Neural progenitor cell (in vitro differentiated cells): ENCODE measurements at regions not wholly inside any gene's neighbourhood (a gene's known extent, or its start where the extent isn't known, plus 50 kb on each side); places are given as distances from the start of the nearest gene placed in this dataset.
A peak's percentile ranks its signal among the peaks of the same experiment; 100 is the strongest.
"Not testable (repeated sequence)": the region's sequence is repeated elsewhere in the genome, so short reads cannot be mapped to it uniquely, and the experiment has no call there.

Experiments
- DNase-seq: peaks from one replicate; pipeline ENCODE4 v3.0.0-alpha.2; 2016; ENCODE audit warnings: low spot score
- H2AFZ ChIP-seq: fragments of 200-600 bp; sonication (generic); replicated peaks from 2 replicates; pipeline ENCODE4 v1.6.1; 2016; ENCODE audit warnings: antibody characterized with exemption
- H3F3A ChIP-seq: fragments of 200-600 bp; sonication (generic); 2 replicates; pipeline ENCODE4 v1.6.1; 2016; ENCODE audit warnings: antibody characterized with exemption, low read depth
- H3K27ac ChIP-seq: fragments of 200-600 bp; sonication (generic); 2 replicates; pipeline ENCODE4 v1.5.1; 2016; ENCODE audit warnings: mild to moderate bottlenecking
- H3K27me3 ChIP-seq: fragments of 200-600 bp; sonication (generic); 2 replicates; pipeline ENCODE4 v1.6.1; 2016; ENCODE audit warnings: mild to moderate bottlenecking, moderate library complexity
- H3K36me3 ChIP-seq: fragments of 200-600 bp; sonication (generic); 2 replicates; pipeline ENCODE4 v1.5.1; 2016
- H3K4me1 ChIP-seq: fragments of 200-600 bp; sonication (generic); 2 replicates; pipeline ENCODE4 v1.6.1; 2016; ENCODE audit warnings: mixed run types
- H3K4me2 ChIP-seq: fragments of 200-600 bp; sonication (generic); 2 replicates; pipeline ENCODE4 v1.6.1; 2016
- H3K4me3 ChIP-seq: fragments of 200-600 bp; sonication (generic); 2 replicates; pipeline ENCODE4 v1.5.1; 2016
- H3K79me2 ChIP-seq: fragments of 200-600 bp; sonication (generic); 2 replicates; pipeline ENCODE4 v1.6.1; 2016; ENCODE audit warnings: low read depth
- H3K9ac ChIP-seq: fragments of 200-600 bp; sonication (generic); 2 replicates; pipeline ENCODE4 v1.6.1; 2016
- H3K9me3 ChIP-seq: fragments of 200-600 bp; sonication (generic); 2 replicates; pipeline ENCODE4 v1.5.1; 2016; ENCODE audit warnings: low read depth
- H4K20me1 ChIP-seq: fragments of 200-600 bp; sonication (generic); 2 replicates; pipeline ENCODE4 v1.6.1; 2016; ENCODE audit warnings: low read depth
- H3K27ac Mint-ChIP-seq: 3 replicates; pipeline ENCODE4 v1.8.0; 2021; ENCODE audit warnings: mixed read lengths
- H3K27me3 Mint-ChIP-seq: 2 replicates; pipeline ENCODE4 v1.8.0; 2022; ENCODE audit warnings: low read depth, mild to moderate bottlenecking, inconsistent platforms, moderate library complexity, mixed read lengths; ENCODE audit not compliant: insufficient read depth
- H3K36me3 Mint-ChIP-seq: 3 replicates; pipeline ENCODE4 v1.8.0; 2021; ENCODE audit warnings: mixed read lengths
- H3K4me1 Mint-ChIP-seq: 3 replicates; pipeline ENCODE4 v1.8.0; 2021; ENCODE audit warnings: mixed read lengths
- H3K4me3 Mint-ChIP-seq: 3 replicates; pipeline ENCODE4 v1.8.0; 2021; ENCODE audit warnings: mild to moderate bottlenecking, moderate library complexity, mixed read lengths
- H3K9me3 Mint-ChIP-seq: 3 replicates; pipeline ENCODE4 v1.8.0; 2020; ENCODE audit warnings: mixed read lengths
- CTCF ChIP-seq: fragments of 200-600 bp; sonication (generic); IDR thresholded peaks from 2 replicates; pipeline ENCODE4 v1.5.1; 2017; ENCODE audit warnings: antibody characterized with exemption, mild to moderate bottlenecking
- EZH2 ChIP-seq: fragments of 200-600 bp; sonication (generic); IDR thresholded peaks from 2 replicates; pipeline ENCODE4 v1.6.1; 2017; ENCODE audit warnings: antibody characterized with exemption, mild to moderate bottlenecking, moderate library complexity
- EZH2phosphoT487 ChIP-seq: fragments of 200-600 bp; sonication (generic); IDR thresholded peaks from 2 replicates; pipeline ENCODE4 v1.6.1; 2017; ENCODE audit warnings: antibody characterized with exemption

- no peaks in the 10 kb centered on the region for H3K9me3 ChIP-seq
- TF ChIP-seq EZH2phosphoT487 = no peak
- no peak for TF ChIP-seq CTCF
- TF ChIP-seq EZH2 = no peak
- no peaks in the 10 kb centered on the region for H3K27me3 Mint-ChIP-seq
- no peaks in the 10 kb centered on the region for H3K4me1 ChIP-seq
- no peaks in the 10 kb centered on the region for H3K36me3 ChIP-seq
- H3K36me3 Mint-ChIP-seq = no peaks in the 10 kb centered on the region
- H3K4me3 Mint-ChIP-seq = no peak overlapping the region
- DNase-seq = no peak
- H3K9ac ChIP-seq = no peak overlapping the region
- H3K9me3 Mint-ChIP-seq = no peaks in the 10 kb centered on the region
- H2AFZ ChIP-seq = no peak overlapping the region
- H3K4me3 ChIP-seq = no peak overlapping the region
- H3K27ac ChIP-seq = no peak overlapping the region
- H3K79me2 ChIP-seq = no peaks in the 10 kb centered on the region
- no peaks in the 10 kb centered on the region for H3F3A ChIP-seq
- H3K27ac Mint-ChIP-seq = no peak overlapping the region
- H4K20me1 ChIP-seq = no peaks in the 10 kb centered on the region
- no peak overlapping the region for H3K4me2 ChIP-seq
- H3K4me1 Mint-ChIP-seq = no peaks in the 10 kb centered on the region
- H3K27me3 ChIP-seq = no peaks in the 10 kb centered on the region
These were observed 389.4 kb upstream of the AUTS2 start for GRCh38 chr7:69208848-69209247.

DNA sequence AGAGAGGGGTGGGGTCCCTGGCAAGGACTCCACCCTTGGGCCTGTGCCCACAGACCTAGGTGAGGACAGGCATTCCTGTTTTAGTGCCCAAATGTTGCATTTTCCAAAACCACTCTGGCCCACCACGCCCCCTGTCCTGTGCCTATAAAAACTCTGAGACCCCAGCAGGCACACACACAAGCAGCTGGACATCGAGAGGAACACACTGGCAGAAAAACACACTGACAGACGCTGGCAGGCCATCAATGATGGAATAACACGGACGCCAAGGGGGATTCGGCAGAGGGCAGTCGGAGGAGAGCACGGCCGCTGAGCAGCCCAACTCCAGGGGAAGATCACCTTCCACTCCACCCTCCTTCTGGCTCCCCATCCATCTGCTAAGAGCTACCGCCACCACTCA lies 386.9 kb upstream of the AUTS2 start:
- H3K36me3 ChIP-seq = no peaks in the 10 kb centered on the region
- H3K4me3 ChIP-seq = no peak overlapping the region
- no peaks in the 10 kb centered on the region for H3K9me3 ChIP-seq
- Mint-ChIP-seq H3K4me1 (no peaks in the 10 kb centered on the region), H3K4me3 (no peak overlapping the region), H3K9me3 (no peaks in the 10 kb centered on the region), H3K36me3 (no peaks in the 10 kb centered on the region), H3K27me3 (no peaks in the 10 kb centered on the region), H3K27ac (no peak overlapping the region)
- no peak for DNase-seq
- no peaks in the 10 kb centered on the region for H4K20me1 ChIP-seq
- no peaks in the 10 kb centered on the region for H3K27me3 ChIP-seq
- no peak overlapping the region for H2AFZ ChIP-seq
- no peaks in the 10 kb centered on the region for H3K4me1 ChIP-seq
- H3K27ac ChIP-seq = no peak overlapping the region
- no peaks in the 10 kb centered on the region for H3F3A ChIP-seq
- no peak overlapping the region for H3K4me2 ChIP-seq
- no peak for TF ChIP-seq CTCF
- TF ChIP-seq EZH2phosphoT487 = no peak
- no peak for TF ChIP-seq EZH2
- H3K79me2 ChIP-seq = no peaks in the 10 kb centered on the region
- H3K9ac ChIP-seq = no peak overlapping the region

- no peaks in the 10 kb centered on the region for H4K20me1 ChIP-seq
- Mint-ChIP-seq H3K27ac (no peak overlapping the region), H3K4me1 (no peaks in the 10 kb centered on the region), H3K36me3 (no peaks in the 10 kb centered on the region), H3K9me3 (no peaks in the 10 kb centered on the region), H3K27me3 (no peaks in the 10 kb centered on the region), H3K4me3 (no peak overlapping the region)
- peak; percentile 72 for DNase-seq
- no peaks in the 10 kb centered on the region for H3K9me3 ChIP-seq
- no peaks in the 10 kb centered on the region for H3K4me1 ChIP-seq
- no peaks in the 10 kb centered on the region for H3K79me2 ChIP-seq
- no peak overlapping the region for H3K4me3 ChIP-seq
- H3K27me3 ChIP-seq = no peaks in the 10 kb centered on the region
- H3K4me2 ChIP-seq = no peak overlapping the region
- no peaks in the 10 kb centered on the region for H3K36me3 ChIP-seq
- H2AFZ ChIP-seq = no peak overlapping the region
- no peak overlapping the region for H3K9ac ChIP-seq
- TF ChIP-seq EZH2phosphoT487 (no peak), CTCF (peak; percentile 59)
- H3K27ac ChIP-seq = no peak overlapping the region
- H3F3A ChIP-seq = no peaks in the 10 kb centered on the region
These were observed 386.5 kb upstream of the AUTS2 start for GRCh38 chr7:69211739-69212138.

GRCh38 chr7:69213878-69214277 lies 384.4 kb upstream of the AUTS2 start:
- peaks cover 18% of the 10 kb centered on the region for H3K27me3 ChIP-seq
- Mint-ChIP-seq H3K4me3 (no peak overlapping the region), H3K27me3 (no peaks in the 10 kb centered on the region), H3K36me3 (no peaks in the 10 kb centered on the region), H3K27ac (no peak overlapping the region), H3K9me3 (no peaks in the 10 kb centered on the region), H3K4me1 (peaks cover 13% of the 10 kb centered on the region)
- no peaks in the 10 kb centered on the region for H3K9me3 ChIP-seq
- no peak overlapping the region for H3K27ac ChIP-seq
- no peaks in the 10 kb centered on the region for H4K20me1 ChIP-seq
- H2AFZ ChIP-seq = no peak overlapping the region
- DNase-seq = no peak
- H3K4me3 ChIP-seq = no peak overlapping the region
- H3K4me1 ChIP-seq = no peaks in the 10 kb centered on the region
- no peak overlapping the region for H3K9ac ChIP-seq
- no peaks in the 10 kb centered on the region for H3K79me2 ChIP-seq
- no peak overlapping the region for H3K4me2 ChIP-seq
- no peaks in the 10 kb centered on the region for H3F3A ChIP-seq
- TF ChIP-seq EZH2phosphoT487 = no peak
- TF ChIP-seq EZH2 = no peak
- TF ChIP-seq CTCF = no peak
- H3K36me3 ChIP-seq = no peaks in the 10 kb centered on the region

DNA sequence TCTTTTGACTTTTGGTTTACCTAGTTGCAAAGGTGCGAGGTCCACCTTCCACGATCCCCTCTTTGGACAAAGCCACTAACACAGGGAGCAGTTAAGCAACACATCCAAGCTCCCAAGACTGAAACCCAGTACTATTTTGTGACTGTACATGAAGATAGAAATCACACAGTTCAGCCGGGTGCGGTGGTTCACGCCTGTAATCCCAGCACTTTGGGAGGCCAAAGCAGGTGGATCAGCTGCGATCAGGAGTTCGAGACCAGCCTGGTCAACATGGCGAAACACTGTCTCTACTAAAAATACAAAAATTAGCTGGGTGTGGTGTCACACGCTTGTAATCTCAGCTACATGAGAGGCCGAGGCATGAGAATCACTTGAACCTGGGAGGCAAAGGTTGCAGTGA lies 382.8 kb upstream of the AUTS2 start:
- DNase-seq, H3K27me3 Mint-ChIP-seq, H3K36me3 ChIP-seq, H3K4me1 ChIP-seq, H4K20me1 ChIP-seq, H3K27ac ChIP-seq, H3K9me3 ChIP-seq, H3F3A ChIP-seq, H3K4me2 ChIP-seq, H3K4me3 ChIP-seq, H3K9ac ChIP-seq, H3K27ac Mint-ChIP-seq, H3K36me3 Mint-ChIP-seq, H3K9me3 Mint-ChIP-seq, H3K4me3 Mint-ChIP-seq, H2AFZ ChIP-seq, H3K79me2 ChIP-seq: not testable (repeated sequence)
- peaks cover 23% of the 10 kb centered on the region for H3K27me3 ChIP-seq
- peaks cover 13% of the 10 kb centered on the region for H3K4me1 Mint-ChIP-seq
